NCI-H446 treated with DMSO at 0.1 percent for 48 hours (cell line): ENCODE measurements at regions not wholly inside any gene's neighbourhood (a gene's known extent, or its start where the extent isn't known, plus 50 kb on each side); places are given as distances from the start of the nearest gene placed in this dataset.
"Not testable (repeated sequence)": the region's sequence is repeated elsewhere in the genome, so short reads cannot be mapped to it uniquely, and the experiment has no call there.

Experiments used
- DNase-seq: peaks from one replicate; lab custom pipeline; 2025; lab: John Stamatoyannopoulos, UW

- DNase-seq: no peak
These were observed 236.0 kb upstream of the NR5A2 start for GRCh38 chr1:199791495-199791894.

GRCh38 chr1:199792874-199793273 lies 234.6 kb upstream of the NR5A2 start:
- DNase-seq: no peak

- DNase-seq: no peak
These were observed 233.2 kb upstream of the NR5A2 start for GRCh38 chr1:199794105-199794863.

GRCh38 chr1:199799116-199799515 lies 228.4 kb upstream of the NR5A2 start:
- DNase-seq: no peak

- DNase-seq: no peak
These were observed 223.0 kb upstream of the NR5A2 start for GRCh38 chr1:199804526-199804925.

GRCh38 chr1:199808110-199808870 lies 219.2 kb upstream of the NR5A2 start:
- DNase-seq: no peak

- no peak for DNase-seq
These were observed 218.2 kb upstream of the NR5A2 start for GRCh38 chr1:199809311-199809710.

- no peak for DNase-seq
These were observed 216.3 kb upstream of the NR5A2 start for GRCh38 chr1:199811163-199811562.

- DNase-seq: no peak
These were observed 214.3 kb upstream of the NR5A2 start for GRCh38 chr1:199813198-199813597.

- DNase-seq: no peak
These were observed 211.6 kb upstream of the NR5A2 start for GRCh38 chr1:199815947-199816346.

GRCh38 chr1:199817266-199817665 lies 210.2 kb upstream of the NR5A2 start:
- no peak for DNase-seq

GRCh38 chr1:199821029-199821779 lies 206.3 kb upstream of the NR5A2 start:
- no peak for DNase-seq

GRCh38 chr1:199832451-199832850 lies 195.1 kb upstream of the NR5A2 start:
- no peak for DNase-seq

- DNase-seq: no peak
These were observed 192.8 kb upstream of the NR5A2 start for GRCh38 chr1:199834711-199835110.

GRCh38 chr1:199836430-199836829 lies 191.1 kb upstream of the NR5A2 start:
- no peak for DNase-seq

GRCh38 chr1:199837321-199837720 lies 190.2 kb upstream of the NR5A2 start:
- DNase-seq: no peak

- DNase-seq: not testable (repeated sequence)
These were observed 187.9 kb upstream of the NR5A2 start for GRCh38 chr1:199839608-199840007.

- not testable (repeated sequence) for DNase-seq
These were observed 184.4 kb upstream of the NR5A2 start for GRCh38 chr1:199843096-199843495.

GRCh38 chr1:199843861-199844260 lies 183.6 kb upstream of the NR5A2 start:
- no peak for DNase-seq

GRCh38 chr1:199847021-199847420 lies 180.5 kb upstream of the NR5A2 start:
- DNase-seq: no peak

- no peak for DNase-seq
These were observed 175.9 kb upstream of the NR5A2 start for GRCh38 chr1:199851439-199852140.

GRCh38 chr1:199854686-199855321 lies 172.7 kb upstream of the NR5A2 start:
- DNase-seq: no peak
